ENCODE measurements at regions not wholly inside any gene's neighbourhood (a gene's known extent, or its start where the extent isn't known, plus 50 kb on each side); places are given as distances from the start of the nearest gene placed in this dataset.

GRCh38 chr7:65230231-65230630 is 143.4 kb upstream of the ZNF92 start:
- H3K27ac ChIP-seq (ENCODE audit: low read depth, low read length): no peak overlapping the region
- CTCF ChIA-PET: no interaction called here
- no peaks in the 10 kb centered on the region for H3K9me3 ChIP-seq (ENCODE audit: control insufficient read depth, insufficient read depth, low read length)
- H3K27me3 ChIP-seq (ENCODE audit: control insufficient read depth, insufficient read depth, low read length): no peaks in the 10 kb centered on the region
- no peak overlapping the region for H3K4me3 ChIP-seq (ENCODE audit: low read depth, low read length)
- POLR2A ChIA-PET: no interaction called here
- DNase-seq (ENCODE audit: low read depth, low spot score): no peak
- TF ChIP-seq CTCF (IDR thresholded peaks at IDR 0.05; ENCODE audit: low read depth, low read length): no peak

- POLR2A ChIA-PET: no interaction called here
- TF ChIP-seq CTCF (IDR thresholded peaks at IDR 0.05; ENCODE audit: low read depth, low read length): no peak
- H3K4me3 ChIP-seq (ENCODE audit: low read depth, low read length): no peak overlapping the region
- CTCF ChIA-PET: interaction anchor here (0.7 kb wide), 1 partner anchor 275 kb away, joined by 4 read pairs; no protein-coding TSS in a partner anchor
- no peaks in the 10 kb centered on the region for H3K27me3 ChIP-seq (ENCODE audit: control insufficient read depth, insufficient read depth, low read length)
- no peaks in the 10 kb centered on the region for H3K9me3 ChIP-seq (ENCODE audit: control insufficient read depth, insufficient read depth, low read length)
- H3K27ac ChIP-seq (ENCODE audit: low read depth, low read length): no peak overlapping the region
- no peak for DNase-seq (ENCODE audit: low read depth, low spot score)
These were observed 148.1 kb upstream of the ZNF92 start for GRCh38 chr7:65225422-65226006.

GRCh38 chr7:65222655-65223054 is 151.0 kb upstream of the ZNF92 start:
- CTCF ChIA-PET: no interaction called here
- no peak for TF ChIP-seq CTCF (IDR thresholded peaks at IDR 0.05; ENCODE audit: low read depth, low read length)
- POLR2A ChIA-PET: no interaction called here

GRCh38 chr7:65221683-65222082 is 152.0 kb upstream of the ZNF92 start:
- no peak for DNase-seq (ENCODE audit: low read depth, low spot score)
- TF ChIP-seq CTCF (IDR thresholded peaks at IDR 0.05; ENCODE audit: low read depth, low read length): no peak
- no peak overlapping the region for H3K4me3 ChIP-seq (ENCODE audit: low read depth, low read length)
- H3K27me3 ChIP-seq (ENCODE audit: control insufficient read depth, insufficient read depth, low read length): peaks cover 2% of the 10 kb centered on the region
- H3K27ac ChIP-seq (ENCODE audit: low read depth, low read length): no peak overlapping the region
- no peaks in the 10 kb centered on the region for H3K9me3 ChIP-seq (ENCODE audit: control insufficient read depth, insufficient read depth, low read length)
- ChIA-PET CTCF (no interaction called here), POLR2A (no interaction called here)

More at GRCh38 chr7:65222655-65223054, 151.0 kb upstream of the ZNF92 start:
- DNase-seq (ENCODE audit: low read depth, low spot score): no peak
- Histone ChIP-seq H3K4me3 (ENCODE audit: low read depth, low read length) (no peak overlapping the region), H3K27me3 (ENCODE audit: control insufficient read depth, insufficient read depth, low read length) (peaks cover 2% of the 10 kb centered on the region), H3K9me3 (ENCODE audit: control insufficient read depth, insufficient read depth, low read length) (no peaks in the 10 kb centered on the region), H3K27ac (ENCODE audit: low read depth, low read length) (no peak overlapping the region)

- Histone ChIP-seq H3K9me3 (ENCODE audit: control insufficient read depth, insufficient read depth, low read length) (no peaks in the 10 kb centered on the region), H3K4me3 (ENCODE audit: low read depth, low read length) (no peak overlapping the region), H3K27me3 (ENCODE audit: control insufficient read depth, insufficient read depth, low read length) (peaks cover 2% of the 10 kb centered on the region), H3K27ac (ENCODE audit: low read depth, low read length) (no peak overlapping the region)
- CTCF ChIA-PET: interaction anchor here (1.3 kb wide), 1 partner anchor 88 kb away, joined by 3 read pairs; no protein-coding TSS in a partner anchor
- no peak for TF ChIP-seq CTCF (IDR thresholded peaks at IDR 0.05; ENCODE audit: low read depth, low read length)
- POLR2A ChIA-PET: no interaction called here
- DNase-seq (ENCODE audit: low read depth, low spot score): no peak
These were observed 154.0 kb upstream of the ZNF92 start for GRCh38 chr7:65219623-65220022.

Data from AG04450 (cell line).